AML-193 (cell line): ENCODE measurements at regions not wholly inside any gene's neighbourhood (a gene's known extent, or its start where the extent isn't known, plus 50 kb on each side); places are given as distances from the start of the nearest gene placed in this dataset.
"Not testable (repeated sequence)": the region's sequence is repeated elsewhere in the genome, so short reads cannot be mapped to it uniquely, and the experiment has no call there.

Experiments
- DNase-seq, 2 experiments: peaks; one replicate each; lab custom pipeline; 2025; lab: John Stamatoyannopoulos, UW

GRCh38 chr5:7214906-7215416 is 181.0 kb upstream of the ADCY2 start:
- DNase-seq, result no peak

- no peak for DNase-seq
Measured at GRCh38 chr5:7218141-7218540, 177.8 kb upstream of the ADCY2 start.

- DNase-seq, result no peak
Measured at GRCh38 chr5:7220156-7220555, 175.8 kb upstream of the ADCY2 start.

- DNase-seq, result no peak
Measured at GRCh38 chr5:7221041-7221440, 174.9 kb upstream of the ADCY2 start.

- DNase-seq, result no peak
Measured at GRCh38 chr5:7225826-7226225, 170.1 kb upstream of the ADCY2 start.

GRCh38 chr5:7242118-7242710 is 153.7 kb upstream of the ADCY2 start:
- DNase-seq, result no peak

- no peak for DNase-seq
Measured at GRCh38 chr5:7244208-7244607, 151.7 kb upstream of the ADCY2 start.

- no peak for DNase-seq
Measured at GRCh38 chr5:7245121-7245651, 150.8 kb upstream of the ADCY2 start.

- DNase-seq, result no peak
Measured at GRCh38 chr5:7246287-7246686, 149.7 kb upstream of the ADCY2 start.

- DNase-seq, result no peak
Measured at GRCh38 chr5:7250004-7250403, 145.9 kb upstream of the ADCY2 start.

GRCh38 chr5:7250611-7251010 is 145.3 kb upstream of the ADCY2 start:
- DNase-seq, result peak; percentile 10 to 18

GRCh38 chr5:7251132-7251531 is 144.8 kb upstream of the ADCY2 start:
- DNase-seq, result peak; percentile 44 to 55

- DNase-seq, result peak; percentile 20 to 25
Measured at GRCh38 chr5:7261049-7261448, 134.9 kb upstream of the ADCY2 start.

GRCh38 chr5:7261900-7262299 is 134.0 kb upstream of the ADCY2 start:
- no peak for DNase-seq

- not testable (repeated sequence) for DNase-seq
Measured at GRCh38 chr5:7263398-7264015, 132.4 kb upstream of the ADCY2 start.

GRCh38 chr5:7265776-7266175 is 130.2 kb upstream of the ADCY2 start:
- not testable (repeated sequence) for DNase-seq

- not testable (repeated sequence) for DNase-seq
Measured at GRCh38 chr5:7268722-7269121, 127.2 kb upstream of the ADCY2 start.

- DNase-seq, result no peak
Measured at GRCh38 chr5:7269591-7270274, 126.2 kb upstream of the ADCY2 start.

GRCh38 chr5:7271435-7272084 is 124.4 kb upstream of the ADCY2 start:
- DNase-seq, result no peak

GRCh38 chr5:7272408-7272965 is 123.5 kb upstream of the ADCY2 start:
- no peak for DNase-seq

GRCh38 chr5:7274203-7274602 is 121.7 kb upstream of the ADCY2 start:
- DNase-seq, result no peak

GRCh38 chr5:7289634-7290033 is 106.3 kb upstream of the ADCY2 start:
- not testable (repeated sequence) for DNase-seq
